ENCODE measurements at regions not wholly inside any gene's neighbourhood (a gene's known extent, or its start where the extent isn't known, plus 50 kb on each side); places are given as distances from the start of the nearest gene placed in this dataset.

GRCh38 chr20:40090236-40090635, 598.8 kb downstream of the MAFB start:
- H3K27me3 ChIP-seq (ENCODE audit: insufficient read depth, low read length): no peaks in the 10 kb centered on the region
- H3K9me2 ChIP-seq (ENCODE audit: low read depth, low read length): no peaks in the 10 kb centered on the region
- H3K27ac ChIP-seq (ENCODE audit: low read depth, low read length, poor library complexity, severe bottlenecking): no peak overlapping the region
- no peaks in the 10 kb centered on the region for H3K79me2 ChIP-seq (ENCODE audit: insufficient read depth, low read length)
- H4K20me1 ChIP-seq (ENCODE audit: insufficient read depth, low read length): no peaks in the 10 kb centered on the region
- no peak overlapping the region for H3K4me3 ChIP-seq (ENCODE audit: low read depth, low read length, poor library complexity, severe bottlenecking)
- H2AFZ ChIP-seq (ENCODE audit: low read length): no peak overlapping the region
- TF ChIP-seq EZH2 (IDR thresholded peaks at IDR 0.05; ENCODE audit: borderline replicate concordance, low read length): no peak
- TF ChIP-seq CTCF (IDR thresholded peaks at IDR 0.05; ENCODE audit: low read length): no peak
- H3F3A ChIP-seq (ENCODE audit: insufficient read depth, low read length): no peaks in the 10 kb centered on the region
- H3K9ac ChIP-seq (ENCODE audit: low read length): no peak overlapping the region
- no peaks in the 10 kb centered on the region for H3K36me3 ChIP-seq (ENCODE audit: insufficient read depth, low read length)
- H3K9me3 ChIP-seq (ENCODE audit: low read length): no peaks in the 10 kb centered on the region
- H3K4me2 ChIP-seq (ENCODE audit: low read length): no peak overlapping the region
- no peaks in the 10 kb centered on the region for H3K4me1 ChIP-seq (ENCODE audit: insufficient read depth, low read length, severe bottlenecking)

GRCh38 chr20:40087496-40087895, 601.5 kb downstream of the MAFB start:
- Histone ChIP-seq H3K4me1 (ENCODE audit: insufficient read depth, low read length, severe bottlenecking) (no peaks in the 10 kb centered on the region), H3K79me2 (ENCODE audit: insufficient read depth, low read length) (no peaks in the 10 kb centered on the region), H3K4me2 (ENCODE audit: low read length) (no peak overlapping the region), H3K9me3 (ENCODE audit: low read length) (no peaks in the 10 kb centered on the region), H3K27me3 (ENCODE audit: insufficient read depth, low read length) (no peaks in the 10 kb centered on the region), H3K4me3 (ENCODE audit: low read depth, low read length, poor library complexity, severe bottlenecking) (no peak overlapping the region), H3K36me3 (ENCODE audit: insufficient read depth, low read length) (no peaks in the 10 kb centered on the region), H3K9ac (ENCODE audit: low read length) (no peak overlapping the region), H3F3A (ENCODE audit: insufficient read depth, low read length) (no peaks in the 10 kb centered on the region), H4K20me1 (ENCODE audit: insufficient read depth, low read length) (no peaks in the 10 kb centered on the region), H3K9me2 (ENCODE audit: low read depth, low read length) (no peaks in the 10 kb centered on the region), H3K27ac (ENCODE audit: low read depth, low read length, poor library complexity, severe bottlenecking) (no peak overlapping the region), H2AFZ (ENCODE audit: low read length) (no peak overlapping the region)
- TF ChIP-seq EZH2 (IDR thresholded peaks at IDR 0.05; ENCODE audit: borderline replicate concordance, low read length) (no peak), CTCF (IDR thresholded peaks at IDR 0.05; ENCODE audit: low read length) (no peak)

GRCh38 chr20:40085513-40085912, 603.5 kb downstream of the MAFB start:
- no peaks in the 10 kb centered on the region for H3K79me2 ChIP-seq (ENCODE audit: insufficient read depth, low read length)
- no peak overlapping the region for H3K4me2 ChIP-seq (ENCODE audit: low read length)
- no peaks in the 10 kb centered on the region for H3F3A ChIP-seq (ENCODE audit: insufficient read depth, low read length)
- H3K9me2 ChIP-seq (ENCODE audit: low read depth, low read length): no peaks in the 10 kb centered on the region
- H3K9ac ChIP-seq (ENCODE audit: low read length): no peak overlapping the region
- H2AFZ ChIP-seq (ENCODE audit: low read length): no peak overlapping the region
- no peaks in the 10 kb centered on the region for H3K36me3 ChIP-seq (ENCODE audit: insufficient read depth, low read length)
- no peak for TF ChIP-seq EZH2 (IDR thresholded peaks at IDR 0.05; ENCODE audit: borderline replicate concordance, low read length)
- no peaks in the 10 kb centered on the region for H3K27me3 ChIP-seq (ENCODE audit: insufficient read depth, low read length)
- H3K9me3 ChIP-seq (ENCODE audit: low read length): no peaks in the 10 kb centered on the region
- H3K27ac ChIP-seq (ENCODE audit: low read depth, low read length, poor library complexity, severe bottlenecking): no peak overlapping the region
- H3K4me3 ChIP-seq (ENCODE audit: low read depth, low read length, poor library complexity, severe bottlenecking): no peak overlapping the region
- H4K20me1 ChIP-seq (ENCODE audit: insufficient read depth, low read length): no peaks in the 10 kb centered on the region
- H3K4me1 ChIP-seq (ENCODE audit: insufficient read depth, low read length, severe bottlenecking): no peaks in the 10 kb centered on the region

- Histone ChIP-seq H3K4me1 (ENCODE audit: insufficient read depth, low read length, severe bottlenecking) (no peaks in the 10 kb centered on the region), H3K79me2 (ENCODE audit: insufficient read depth, low read length) (no peaks in the 10 kb centered on the region), H3F3A (ENCODE audit: insufficient read depth, low read length) (no peaks in the 10 kb centered on the region), H3K9me2 (ENCODE audit: low read depth, low read length) (no peaks in the 10 kb centered on the region), H3K36me3 (ENCODE audit: insufficient read depth, low read length) (no peaks in the 10 kb centered on the region), H3K9me3 (ENCODE audit: low read length) (no peaks in the 10 kb centered on the region), H3K27me3 (ENCODE audit: insufficient read depth, low read length) (no peaks in the 10 kb centered on the region), H3K9ac (ENCODE audit: low read length) (no peak overlapping the region), H3K4me3 (ENCODE audit: low read depth, low read length, poor library complexity, severe bottlenecking) (no peak overlapping the region), H4K20me1 (ENCODE audit: insufficient read depth, low read length) (no peaks in the 10 kb centered on the region), H3K27ac (ENCODE audit: low read depth, low read length, poor library complexity, severe bottlenecking) (no peak overlapping the region), H3K4me2 (ENCODE audit: low read length) (no peak overlapping the region), H2AFZ (ENCODE audit: low read length) (no peak overlapping the region)
- TF ChIP-seq CTCF (IDR thresholded peaks at IDR 0.05; ENCODE audit: low read length) (no peak), EZH2 (IDR thresholded peaks at IDR 0.05; ENCODE audit: borderline replicate concordance, low read length) (no peak)
Observed at GRCh38 chr20:40082436-40082835, 606.6 kb downstream of the MAFB start.
